ENCODE measurements at regions not wholly inside any gene's neighbourhood (a gene's known extent, or its start where the extent isn't known, plus 50 kb on each side); places are given as distances from the start of the nearest gene placed in this dataset.

DNA sequence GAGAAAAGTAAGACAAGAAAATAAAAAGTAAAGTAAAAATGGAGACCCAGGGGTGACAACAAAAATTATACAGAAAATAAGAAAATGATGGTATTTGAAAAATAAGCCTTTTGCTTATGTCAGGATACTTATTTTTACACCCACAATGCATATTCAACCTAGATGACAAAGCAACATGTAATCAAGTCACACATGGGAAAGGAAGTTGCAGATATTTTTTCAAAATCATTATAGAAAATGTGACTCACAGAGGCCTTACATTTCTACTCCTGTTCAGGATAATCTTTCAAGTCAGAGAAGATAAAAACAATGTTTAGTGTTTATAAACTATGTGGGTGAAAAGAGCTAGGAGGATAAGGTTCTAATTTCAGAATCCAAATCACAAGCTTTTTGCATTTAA is 275.3 kb upstream of the UBE2E3 start:
- H3K36me3 ChIP-seq, result no peaks in the 10 kb centered on the region
- TF ChIP-seq, protein P1, sequence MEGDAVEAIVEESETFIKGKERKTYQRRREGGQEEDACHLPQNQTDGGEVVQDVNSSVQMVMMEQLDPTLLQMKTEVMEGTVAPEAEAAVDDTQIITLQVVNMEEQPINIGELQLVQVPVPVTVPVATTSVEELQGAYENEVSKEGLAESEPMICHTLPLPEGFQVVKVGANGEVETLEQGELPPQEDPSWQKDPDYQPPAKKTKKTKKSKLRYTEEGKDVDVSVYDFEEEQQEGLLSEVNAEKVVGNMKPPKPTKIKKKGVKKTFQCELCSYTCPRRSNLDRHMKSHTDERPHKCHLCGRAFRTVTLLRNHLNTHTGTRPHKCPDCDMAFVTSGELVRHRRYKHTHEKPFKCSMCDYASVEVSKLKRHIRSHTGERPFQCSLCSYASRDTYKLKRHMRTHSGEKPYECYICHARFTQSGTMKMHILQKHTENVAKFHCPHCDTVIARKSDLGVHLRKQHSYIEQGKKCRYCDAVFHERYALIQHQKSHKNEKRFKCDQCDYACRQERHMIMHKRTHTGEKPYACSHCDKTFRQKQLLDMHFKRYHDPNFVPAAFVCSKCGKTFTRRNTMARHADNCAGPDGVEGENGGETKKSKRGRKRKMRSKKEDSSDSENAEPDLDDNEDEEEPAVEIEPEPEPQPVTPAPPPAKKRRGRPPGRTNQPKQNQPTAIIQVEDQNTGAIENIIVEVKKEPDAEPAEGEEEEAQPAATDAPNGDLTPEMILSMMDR (IDR thresholded peaks at IDR 0.05; ENCODE audit: low read depth, low read length), result no peak
- no peak overlapping the region for H3K27ac ChIP-seq
- DNase-seq, result no peak
- H3K27me3 ChIP-seq (ENCODE audit: insufficient read depth, low read depth, severe bottlenecking), result no peaks in the 10 kb centered on the region
- no peaks in the 10 kb centered on the region for H3K9me3 ChIP-seq (ENCODE audit: severe bottlenecking)
- no peak overlapping the region for H3K4me3 ChIP-seq (ENCODE audit: low read depth, low read length)

DNA sequence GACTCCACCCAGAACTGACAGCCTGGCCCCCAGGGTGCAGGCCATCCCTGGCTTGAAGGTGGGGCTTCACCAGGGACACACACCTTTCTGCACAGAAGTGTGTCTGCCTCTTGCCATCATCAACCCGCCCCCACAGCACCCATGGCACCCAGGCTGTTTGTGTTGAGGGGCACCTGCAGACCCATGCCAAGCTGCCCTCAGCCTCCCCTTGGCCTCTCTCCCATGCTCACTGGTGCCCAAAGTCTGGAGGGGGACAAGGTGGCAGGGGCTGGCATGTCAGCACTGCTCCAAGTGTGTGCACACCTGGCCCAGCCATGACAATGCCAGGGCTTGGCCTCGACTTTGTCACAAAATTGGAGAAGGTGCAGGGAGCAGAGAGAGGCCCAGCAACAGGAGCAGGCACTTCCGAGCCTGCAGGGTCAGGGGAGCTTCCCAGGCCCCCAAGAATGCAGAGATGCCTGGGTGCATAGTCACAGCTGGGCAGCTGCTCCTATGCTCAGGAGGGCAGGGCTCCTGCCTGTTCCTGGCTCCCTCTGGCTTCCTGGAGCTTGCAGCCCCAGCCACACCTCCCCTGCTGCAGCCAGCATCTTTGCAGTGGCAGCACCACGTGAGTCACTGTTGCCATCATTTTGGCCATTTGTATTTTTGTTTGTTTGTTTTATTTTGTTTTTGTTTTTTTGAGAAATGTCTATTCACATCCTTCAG is 280.6 kb upstream of the UBE2E3 start:
- no peaks in the 10 kb centered on the region for H3K27me3 ChIP-seq (ENCODE audit: insufficient read depth, low read depth, severe bottlenecking)
- no peaks in the 10 kb centered on the region for H3K36me3 ChIP-seq
- no peaks in the 10 kb centered on the region for H3K9me3 ChIP-seq (ENCODE audit: severe bottlenecking)
- no peak for DNase-seq
- H3K27ac ChIP-seq, result no peak overlapping the region
- no peak overlapping the region for H3K4me3 ChIP-seq (ENCODE audit: low read depth, low read length)
- TF ChIP-seq, protein P1 (IDR thresholded peaks at IDR 0.05; ENCODE audit: low read depth, low read length), result no peak

DNA sequence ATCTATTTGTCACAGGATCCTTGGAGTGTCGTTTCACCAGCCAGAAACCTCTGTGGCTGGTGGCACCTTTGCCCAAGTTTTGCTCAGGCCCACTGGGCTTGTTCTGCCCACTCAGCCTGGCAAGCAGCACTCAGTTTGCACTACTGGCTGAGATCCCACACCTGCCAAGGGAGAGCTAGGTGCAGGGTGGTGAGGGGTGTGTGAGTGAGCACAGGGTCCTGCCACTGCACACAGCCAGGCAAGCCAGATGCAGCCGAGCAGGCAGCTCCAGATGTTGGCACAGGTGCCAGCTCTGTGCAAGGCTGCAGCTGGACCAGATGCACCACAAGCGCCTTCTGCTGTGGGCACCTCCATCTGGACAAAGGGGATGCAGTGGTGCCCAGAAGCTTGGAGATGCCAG is 281.7 kb upstream of the UBE2E3 start:
- DNase-seq, result no peak
- Histone ChIP-seq H3K27me3 (ENCODE audit: insufficient read depth, low read depth, severe bottlenecking) (no peaks in the 10 kb centered on the region), H3K4me3 (ENCODE audit: low read depth, low read length) (no peak overlapping the region), H3K27ac (no peak overlapping the region), H3K36me3 (no peaks in the 10 kb centered on the region), H3K9me3 (ENCODE audit: severe bottlenecking) (no peaks in the 10 kb centered on the region)
- TF ChIP-seq, protein P1 (IDR thresholded peaks at IDR 0.05; ENCODE audit: low read depth, low read length), result no peak

DNA sequence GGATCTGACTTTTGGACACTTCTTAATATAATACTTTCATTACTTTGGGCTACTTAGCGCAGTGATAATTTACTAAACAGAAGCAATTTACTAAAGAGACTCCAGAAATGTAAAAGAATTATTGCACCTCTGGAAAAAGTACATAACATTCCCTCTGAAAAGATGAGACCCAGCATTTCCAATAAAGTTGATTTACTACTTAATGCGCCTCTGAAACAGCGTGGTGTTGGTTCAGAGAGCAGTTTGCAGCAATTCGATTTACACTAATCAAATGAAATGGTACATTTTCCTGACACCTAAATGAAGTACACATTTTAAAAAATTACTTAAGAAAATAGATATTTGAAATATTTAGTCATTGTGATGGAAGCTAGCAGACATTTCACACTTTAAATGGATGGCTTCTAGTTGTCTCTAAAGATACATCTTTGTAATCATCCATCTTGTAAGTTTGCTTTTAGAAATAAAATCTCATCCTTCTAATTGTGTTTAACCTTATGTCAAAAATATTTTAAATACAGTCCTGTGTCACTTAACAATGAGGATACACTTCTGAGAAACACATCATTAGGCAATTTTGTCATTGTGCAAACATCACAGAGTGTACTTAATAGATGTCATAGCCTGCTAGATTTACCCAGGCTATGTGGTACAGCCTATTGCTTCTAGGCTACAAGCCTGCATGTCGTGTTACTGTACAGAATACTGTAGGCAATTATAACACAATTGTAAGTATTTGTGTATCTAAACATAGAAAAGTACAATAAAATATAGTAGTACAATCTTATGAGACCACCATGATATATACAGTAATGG is 284.6 kb upstream of the UBE2E3 start:
- H3K27me3 ChIP-seq (ENCODE audit: insufficient read depth, low read depth, severe bottlenecking), result no peaks in the 10 kb centered on the region
- no peaks in the 10 kb centered on the region for H3K36me3 ChIP-seq
- H3K27ac ChIP-seq, result no peak overlapping the region
- no peak overlapping the region for H3K4me3 ChIP-seq (ENCODE audit: low read depth, low read length)
- H3K9me3 ChIP-seq (ENCODE audit: severe bottlenecking), result no peaks in the 10 kb centered on the region
- DNase-seq, result no peak
- TF ChIP-seq, protein P1 (IDR thresholded peaks at IDR 0.05; ENCODE audit: low read depth, low read length), result no peak

DNA sequence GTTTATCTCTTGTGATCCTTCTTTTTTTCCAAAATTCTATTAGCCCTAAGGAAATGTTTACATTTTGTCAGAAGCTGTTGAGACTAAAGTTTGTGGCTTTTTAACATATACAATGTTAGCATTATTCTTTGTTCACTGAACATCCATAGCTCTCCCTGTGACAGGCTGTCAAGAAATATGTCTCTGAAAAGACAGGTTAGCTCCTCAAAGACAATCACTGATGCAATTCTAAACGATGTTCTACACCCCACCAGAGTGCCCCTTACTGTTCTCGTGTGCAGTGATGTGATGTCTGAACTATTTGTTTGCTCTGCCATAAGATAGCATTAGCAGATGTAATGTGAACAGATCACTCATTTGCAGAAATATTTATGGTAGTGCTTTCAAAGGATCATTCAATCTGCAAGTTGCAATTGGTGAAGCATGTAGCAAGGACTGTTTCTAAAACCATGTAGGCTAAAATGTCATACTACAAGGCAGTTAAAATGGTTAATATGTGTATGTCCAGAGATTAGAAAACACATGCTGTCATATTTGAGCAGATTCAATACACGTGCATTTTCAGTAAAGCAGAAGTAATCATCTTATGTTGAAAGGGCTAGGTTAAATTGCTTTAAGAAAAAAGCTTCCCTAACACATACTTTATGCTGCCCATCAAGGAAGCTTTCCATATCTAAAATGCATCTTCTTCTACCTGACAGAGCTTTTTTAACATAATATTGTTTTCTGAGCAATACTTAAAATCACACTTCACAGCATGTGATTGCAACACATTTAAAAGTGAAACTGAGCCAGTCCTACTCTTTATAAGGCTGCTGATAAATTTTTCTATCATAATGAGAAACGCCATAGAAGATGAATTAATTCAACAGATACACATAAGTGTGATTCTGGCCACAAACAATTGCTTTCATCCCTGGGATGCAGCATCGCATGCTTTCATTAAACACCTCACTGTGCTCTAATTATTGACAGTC is 285.7 kb upstream of the UBE2E3 start:
- no peak overlapping the region for H3K27ac ChIP-seq
- no peaks in the 10 kb centered on the region for H3K36me3 ChIP-seq
- TF ChIP-seq, protein P1 (IDR thresholded peaks at IDR 0.05; ENCODE audit: low read depth, low read length), result no peak
- H3K9me3 ChIP-seq (ENCODE audit: severe bottlenecking), result no peaks in the 10 kb centered on the region
- no peak overlapping the region for H3K4me3 ChIP-seq (ENCODE audit: low read depth, low read length)
- DNase-seq, result no peak
- no peaks in the 10 kb centered on the region for H3K27me3 ChIP-seq (ENCODE audit: insufficient read depth, low read depth, severe bottlenecking)

All from WERI-Rb-1 (cell line).